WTC11 (cell line): ENCODE measurements at regions not wholly inside any gene's neighbourhood (a gene's known extent, or its start where the extent isn't known, plus 50 kb on each side); places are given as distances from the start of the nearest gene placed in this dataset.

Experiments
- ATAC-seq: fragments of 200-7000 bp; cut with Tn5 transposase; 2 replicates; pipeline ENCODE4 v1.10.0; 2021; ENCODE audit warnings: mild to moderate bottlenecking, moderate library complexity
- CTCF ChIA-PET: fragments of 300-600 bp; sonication (Branson Sonifier 250); formaldehyde crosslinking; loops from one replicate; lab custom pipeline; 2021; ENCODE audit warnings: antibody characterized with exemption; lab: Charles Lee
- POLR2A ChIA-PET: fragments of 350-600 bp; sonication (Branson Sonifier 250); formaldehyde crosslinking; loops from one replicate; lab custom pipeline; 2021; ENCODE audit warnings: antibody characterized with exemption; lab: Charles Lee
- DNase-seq: peaks from one replicate; pipeline ENCODE4 v3.0.0; 2021; ENCODE audit warnings: low spot score
- H3K27ac Mint-ChIP-seq: 2 replicates; pipeline ENCODE4 v1.8.0; 2021; ENCODE audit warnings: mixed read lengths
- H3K27me3 Mint-ChIP-seq: 2 replicates; pipeline ENCODE4 v1.8.0; 2021; ENCODE audit warnings: low read depth, mild to moderate bottlenecking, moderate library complexity, mixed read lengths
- H3K36me3 Mint-ChIP-seq: 2 replicates; pipeline ENCODE4 v1.8.0; 2021; ENCODE audit warnings: mixed read lengths
- H3K4me1 Mint-ChIP-seq: 2 replicates; pipeline ENCODE4 v1.8.0; 2022; ENCODE audit warnings: mixed read lengths
- H3K4me3 Mint-ChIP-seq: 2 replicates; pipeline ENCODE4 v1.8.0; 2021; ENCODE audit warnings: mild to moderate bottlenecking, moderate library complexity, mixed read lengths
- H3K9me3 Mint-ChIP-seq: 2 replicates; pipeline ENCODE4 v1.8.0; 2021; ENCODE audit warnings: mixed read lengths
- ARID4B ChIP-seq: sonication (generic); formaldehyde crosslinking; IDR thresholded peaks from 2 replicates; pipeline ENCODE4 v1.8.0; 2023; ENCODE audit warnings: missing genetic modification reagents, mild to moderate bottlenecking, borderline replicate concordance
- EMX1 ChIP-seq: fragments of 250-450 bp; sonication (Bioruptor Pico); IDR thresholded peaks from 2 replicates; pipeline ENCODE4 v1.8.0; 2021; ENCODE audit warnings: mild to moderate bottlenecking
- FOXJ3 ChIP-seq: sonication (generic); formaldehyde crosslinking; IDR thresholded peaks from 2 replicates; pipeline ENCODE4 v1.9.0; 2021; ENCODE audit warnings: missing genetic modification reagents, mild to moderate bottlenecking, borderline replicate concordance
- GRHL2 ChIP-seq: fragments of 250-450 bp; sonication (Bioruptor Pico); IDR thresholded peaks from 2 replicates; pipeline ENCODE4 v1.8.0; 2022; ENCODE audit warnings: mild to moderate bottlenecking, moderate library complexity; ENCODE audit not compliant: insufficient replicate concordance, severe bottlenecking
- GTF2I ChIP-seq: fragments of 250-450 bp; sonication (Bioruptor Pico); conservative IDR thresholded peaks from 2 replicates; pipeline ENCODE4 v1.4.0; 2021; ENCODE audit warnings: mild to moderate bottlenecking
- JAZF1 ChIP-seq: fragments of 250-450 bp; sonication (Bioruptor Pico); IDR thresholded peaks from 2 replicates; pipeline ENCODE4 v1.9.0; 2021; ENCODE audit warnings: moderate library complexity, mild to moderate bottlenecking, inconsistent platforms
- MXD4 ChIP-seq: fragments of 250-450 bp; sonication (Bioruptor Pico); IDR thresholded peaks from 2 replicates; pipeline ENCODE4 v1.8.0; 2021; ENCODE audit warnings: mild to moderate bottlenecking, moderate library complexity, borderline replicate concordance
- NFYB ChIP-seq: sonication (generic); formaldehyde crosslinking; conservative IDR thresholded peaks from 2 replicates; pipeline ENCODE4 v1.8.0; 2022; ENCODE audit warnings: low read depth, missing genetic modification reagents
- PRRX2 ChIP-seq: fragments of 250-450 bp; sonication (Bioruptor Pico); IDR thresholded peaks from 2 replicates; pipeline ENCODE4 v1.8.0; 2021; ENCODE audit warnings: mild to moderate bottlenecking
- RELA ChIP-seq: sonication (generic); formaldehyde crosslinking; IDR thresholded peaks from 2 replicates; pipeline ENCODE4 v1.8.1; 2022; ENCODE audit warnings: missing genetic modification reagents, mild to moderate bottlenecking, borderline replicate concordance
- TEAD4 ChIP-seq: sonication (generic); formaldehyde crosslinking; IDR thresholded peaks from 2 replicates; pipeline ENCODE4 v1.8.0; 2022; ENCODE audit warnings: mild to moderate bottlenecking, missing genetic modification reagents
- USF1 ChIP-seq: sonication (generic); formaldehyde crosslinking; IDR thresholded peaks from 2 replicates; pipeline ENCODE4 v1.8.0; 2022; ENCODE audit warnings: mild to moderate bottlenecking, missing genetic modification reagents
- ZMAT4 ChIP-seq: fragments of 250-450 bp; sonication (Bioruptor Pico); IDR thresholded peaks from 2 replicates; pipeline ENCODE4 v1.9.0; 2021; ENCODE audit warnings: mild to moderate bottlenecking
- ZNF121 ChIP-seq: sonication (generic); formaldehyde crosslinking; IDR thresholded peaks from 2 replicates; pipeline ENCODE4 v1.8.0; 2023; ENCODE audit warnings: missing genetic modification reagents
- ZNF138 ChIP-seq: sonication (generic); formaldehyde crosslinking; conservative IDR thresholded peaks from 2 replicates; pipeline ENCODE4 v1.8.1; 2022; ENCODE audit warnings: mild to moderate bottlenecking, moderate library complexity, missing genetic modification reagents
- ZNF232 ChIP-seq: sonication (generic); formaldehyde crosslinking; IDR thresholded peaks from 2 replicates; pipeline ENCODE4 v1.8.0; 2022; ENCODE audit warnings: mild to moderate bottlenecking, missing genetic modification reagents
- ZNF317 ChIP-seq: sonication (generic); formaldehyde crosslinking; IDR thresholded peaks from 2 replicates; pipeline ENCODE4 v1.8.1; 2023; ENCODE audit warnings: low read depth, mild to moderate bottlenecking, moderate library complexity, missing genetic modification reagents, borderline replicate concordance
- ZNF416 ChIP-seq: fragments of 250-450 bp; sonication (Bioruptor Pico); IDR thresholded peaks from 2 replicates; pipeline ENCODE4 v1.9.0; 2021; ENCODE audit warnings: mild to moderate bottlenecking, inconsistent platforms
- ZNF671 ChIP-seq: fragments of 250-450 bp; sonication (Bioruptor Pico); IDR thresholded peaks from 2 replicates; pipeline ENCODE4 v1.8.0; 2021; ENCODE audit warnings: mild to moderate bottlenecking
- TF ChIP-seq, protein P1 (sequence below): sonication (generic); formaldehyde crosslinking; IDR thresholded peaks from 2 replicates; pipeline ENCODE4 v1.8.1; 2023; ENCODE audit warnings: mild to moderate bottlenecking, moderate library complexity, missing genetic modification reagents
- TF ChIP-seq, protein P2 (sequence below): sonication (generic); formaldehyde crosslinking; IDR thresholded peaks from 2 replicates; pipeline ENCODE4 v1.8.1; 2022; ENCODE audit warnings: mild to moderate bottlenecking, moderate library complexity, missing genetic modification reagents
- TF ChIP-seq, protein P3 (sequence below): sonication (generic); formaldehyde crosslinking; conservative IDR thresholded peaks from 2 replicates; pipeline ENCODE4 v1.8.1; 2022; ENCODE audit warnings: mild to moderate bottlenecking, missing genetic modification reagents
- TF ChIP-seq, protein P4 (sequence below): sonication (generic); formaldehyde crosslinking; IDR thresholded peaks from 2 replicates; pipeline ENCODE4 v1.8.0; 2023; ENCODE audit warnings: missing genetic modification reagents
- TF ChIP-seq, protein P5 (sequence below): sonication (generic); formaldehyde crosslinking; IDR thresholded peaks from 2 replicates; pipeline ENCODE4 v1.8.0; 2022; ENCODE audit warnings: mild to moderate bottlenecking, missing genetic modification reagents

GRCh38 chr5:145685417-145685816 is 149.7 kb downstream of the PRELID2 start:
- Mint-ChIP-seq H3K27me3 (no peaks in the 10 kb centered on the region), H3K36me3 (no peaks in the 10 kb centered on the region), H3K4me3 (no peak overlapping the region), H3K4me1 (no peaks in the 10 kb centered on the region), H3K27ac (no peak overlapping the region), H3K9me3 (no peaks in the 10 kb centered on the region)
- ChIA-PET CTCF (no interaction called here), POLR2A (no interaction called here)
- DNase-seq = no peak
- no peak for ATAC-seq
- TF ChIP-seq ZMAT4 (no peak), ZNF416 (CRISPR knock-in tag) (no peak), ZNF138 (CRISPR knock-in tag) (no peak), PRRX2 (CRISPR knock-in tag) (no peak), ARID4B (CRISPR knock-in tag) (no peak), ZNF671 (CRISPR knock-in tag) (no peak), TEAD4 (CRISPR knock-in tag) (no peak), ZNF317 (CRISPR knock-in tag) (no peak), GTF2I (CRISPR knock-in tag) (no peak), JAZF1 (no peak), RELA (CRISPR knock-in tag) (no peak), MXD4 (CRISPR knock-in tag) (no peak), EMX1 (CRISPR knock-in tag) (no peak), GRHL2 (CRISPR knock-in tag) (no peak), ZNF121 (CRISPR knock-in tag) (no peak)
- TF ChIP-seq, protein P1, sequence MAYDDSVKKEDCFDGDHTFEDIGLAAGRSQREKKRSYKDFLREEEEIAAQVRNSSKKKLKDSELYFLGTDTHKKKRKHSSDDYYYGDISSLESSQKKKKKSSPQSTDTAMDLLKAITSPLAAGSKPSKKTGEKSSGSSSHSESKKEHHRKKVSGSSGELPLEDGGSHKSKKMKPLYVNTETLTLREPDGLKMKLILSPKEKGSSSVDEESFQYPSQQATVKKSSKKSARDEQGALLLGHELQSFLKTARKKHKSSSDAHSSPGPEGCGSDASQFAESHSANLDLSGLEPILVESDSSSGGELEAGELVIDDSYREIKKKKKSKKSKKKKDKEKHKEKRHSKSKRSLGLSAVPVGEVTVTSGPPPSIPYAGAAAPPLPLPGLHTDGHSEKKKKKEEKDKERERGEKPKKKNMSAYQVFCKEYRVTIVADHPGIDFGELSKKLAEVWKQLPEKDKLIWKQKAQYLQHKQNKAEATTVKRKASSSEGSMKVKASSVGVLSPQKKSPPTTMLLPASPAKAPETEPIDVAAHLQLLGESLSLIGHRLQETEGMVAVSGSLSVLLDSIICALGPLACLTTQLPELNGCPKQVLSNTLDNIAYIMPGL (CRISPR knock-in tag) = no peak
- TF ChIP-seq, protein P2, sequence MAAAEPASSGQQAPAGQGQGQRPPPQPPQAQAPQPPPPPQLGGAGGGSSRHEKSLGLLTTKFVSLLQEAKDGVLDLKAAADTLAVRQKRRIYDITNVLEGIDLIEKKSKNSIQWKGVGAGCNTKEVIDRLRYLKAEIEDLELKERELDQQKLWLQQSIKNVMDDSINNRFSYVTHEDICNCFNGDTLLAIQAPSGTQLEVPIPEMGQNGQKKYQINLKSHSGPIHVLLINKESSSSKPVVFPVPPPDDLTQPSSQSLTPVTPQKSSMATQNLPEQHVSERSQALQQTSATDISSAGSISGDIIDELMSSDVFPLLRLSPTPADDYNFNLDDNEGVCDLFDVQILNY (CRISPR knock-in tag) = no peak
- TF ChIP-seq, protein P3, sequence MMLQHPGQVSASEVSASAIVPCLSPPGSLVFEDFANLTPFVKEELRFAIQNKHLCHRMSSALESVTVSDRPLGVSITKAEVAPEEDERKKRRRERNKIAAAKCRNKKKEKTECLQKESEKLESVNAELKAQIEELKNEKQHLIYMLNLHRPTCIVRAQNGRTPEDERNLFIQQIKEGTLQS (CRISPR knock-in tag) = no peak
- TF ChIP-seq, protein P4, sequence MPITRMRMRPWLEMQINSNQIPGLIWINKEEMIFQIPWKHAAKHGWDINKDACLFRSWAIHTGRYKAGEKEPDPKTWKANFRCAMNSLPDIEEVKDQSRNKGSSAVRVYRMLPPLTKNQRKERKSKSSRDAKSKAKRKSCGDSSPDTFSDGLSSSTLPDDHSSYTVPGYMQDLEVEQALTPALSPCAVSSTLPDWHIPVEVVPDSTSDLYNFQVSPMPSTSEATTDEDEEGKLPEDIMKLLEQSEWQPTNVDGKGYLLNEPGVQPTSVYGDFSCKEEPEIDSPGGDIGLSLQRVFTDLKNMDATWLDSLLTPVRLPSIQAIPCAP (CRISPR knock-in tag) = no peak

GRCh38 chr5:145683431-145683830 is 151.7 kb downstream of the PRELID2 start:
- ChIA-PET CTCF (interaction anchor here (1.0 to 1.6 kb wide), 2 partner anchors 14 to 129 kb away, joined by 3 read pairs; no protein-coding TSS in a partner anchor), POLR2A (no interaction called here)
- no peaks in the 10 kb centered on the region; the same call in 1 of the 2 replicates for H3K4me1 Mint-ChIP-seq
- TF ChIP-seq ZNF232 = no peak
- TF ChIP-seq MXD4 (CRISPR knock-in tag) = no peak
- no peak for TF ChIP-seq USF1 (CRISPR knock-in tag)
- TF ChIP-seq, protein P5, sequence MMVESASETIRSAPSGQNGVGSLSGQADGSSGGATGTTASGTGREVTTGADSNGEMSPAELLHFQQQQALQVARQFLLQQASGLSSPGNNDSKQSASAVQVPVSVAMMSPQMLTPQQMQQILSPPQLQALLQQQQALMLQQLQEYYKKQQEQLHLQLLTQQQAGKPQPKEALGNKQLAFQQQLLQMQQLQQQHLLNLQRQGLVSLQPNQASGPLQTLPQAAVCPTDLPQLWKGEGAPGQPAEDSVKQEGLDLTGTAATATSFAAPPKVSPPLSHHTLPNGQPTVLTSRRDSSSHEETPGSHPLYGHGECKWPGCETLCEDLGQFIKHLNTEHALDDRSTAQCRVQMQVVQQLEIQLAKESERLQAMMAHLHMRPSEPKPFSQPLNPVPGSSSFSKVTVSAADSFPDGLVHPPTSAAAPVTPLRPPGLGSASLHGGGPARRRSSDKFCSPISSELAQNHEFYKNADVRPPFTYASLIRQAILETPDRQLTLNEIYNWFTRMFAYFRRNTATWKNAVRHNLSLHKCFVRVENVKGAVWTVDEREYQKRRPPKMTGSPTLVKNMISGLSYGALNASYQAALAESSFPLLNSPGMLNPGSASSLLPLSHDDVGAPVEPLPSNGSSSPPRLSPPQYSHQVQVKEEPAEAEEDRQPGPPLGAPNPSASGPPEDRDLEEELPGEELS (CRISPR knock-in tag) = no peak
- TF ChIP-seq ZMAT4 = no peak
- no peak for TF ChIP-seq FOXJ3 (CRISPR knock-in tag)
- no peak for TF ChIP-seq NFYB

More at GRCh38 chr5:145683431-145683830, 151.7 kb downstream of the PRELID2 start:
- Mint-ChIP-seq H3K36me3 (no peaks in the 10 kb centered on the region), H3K4me3 (no peak overlapping the region), H3K9me3 (no peaks in the 10 kb centered on the region), H3K27ac (no peak overlapping the region), H3K27me3 (no peaks in the 10 kb centered on the region)
- ATAC-seq = no peak
- DNase-seq = no peak
